ENCODE measurements at regions not wholly inside any gene's neighbourhood (a gene's known extent, or its start where the extent isn't known, plus 50 kb on each side); places are given as distances from the start of the nearest gene placed in this dataset.

DNA sequence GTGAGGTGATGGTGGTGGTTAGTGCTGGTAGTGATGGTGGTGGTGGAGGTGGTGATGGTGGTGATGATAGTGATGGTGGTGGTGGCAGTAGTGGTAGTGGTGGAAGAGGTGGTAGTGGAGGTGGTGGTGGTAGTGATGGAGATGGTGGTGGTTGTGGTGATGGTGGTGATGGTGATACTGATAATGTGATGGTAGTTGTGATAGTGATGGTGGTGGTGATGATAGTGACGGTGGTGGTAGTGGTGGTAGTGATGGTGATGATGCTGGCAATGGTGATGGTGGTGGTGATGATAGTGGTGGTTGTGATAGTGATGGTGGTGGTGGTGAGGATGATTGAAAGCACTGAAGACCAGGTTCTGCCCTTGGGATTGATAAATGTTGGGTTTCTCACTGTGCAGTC is 85.2 kb upstream of the SLC1A3 start:
- TF ChIP-seq, protein P1, sequence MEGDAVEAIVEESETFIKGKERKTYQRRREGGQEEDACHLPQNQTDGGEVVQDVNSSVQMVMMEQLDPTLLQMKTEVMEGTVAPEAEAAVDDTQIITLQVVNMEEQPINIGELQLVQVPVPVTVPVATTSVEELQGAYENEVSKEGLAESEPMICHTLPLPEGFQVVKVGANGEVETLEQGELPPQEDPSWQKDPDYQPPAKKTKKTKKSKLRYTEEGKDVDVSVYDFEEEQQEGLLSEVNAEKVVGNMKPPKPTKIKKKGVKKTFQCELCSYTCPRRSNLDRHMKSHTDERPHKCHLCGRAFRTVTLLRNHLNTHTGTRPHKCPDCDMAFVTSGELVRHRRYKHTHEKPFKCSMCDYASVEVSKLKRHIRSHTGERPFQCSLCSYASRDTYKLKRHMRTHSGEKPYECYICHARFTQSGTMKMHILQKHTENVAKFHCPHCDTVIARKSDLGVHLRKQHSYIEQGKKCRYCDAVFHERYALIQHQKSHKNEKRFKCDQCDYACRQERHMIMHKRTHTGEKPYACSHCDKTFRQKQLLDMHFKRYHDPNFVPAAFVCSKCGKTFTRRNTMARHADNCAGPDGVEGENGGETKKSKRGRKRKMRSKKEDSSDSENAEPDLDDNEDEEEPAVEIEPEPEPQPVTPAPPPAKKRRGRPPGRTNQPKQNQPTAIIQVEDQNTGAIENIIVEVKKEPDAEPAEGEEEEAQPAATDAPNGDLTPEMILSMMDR (IDR thresholded peaks at IDR 0.05) = no peak
- TF ChIP-seq POLR2A (IDR thresholded peaks at IDR 0.05) = no peak

Measured in thyroid gland (tissue), 4 donors.